Breast epithelium (tissue), 3 donors: ENCODE measurements at regions not wholly inside any gene's neighbourhood (a gene's known extent, or its start where the extent isn't known, plus 50 kb on each side); places are given as distances from the start of the nearest gene placed in this dataset.

Source experiments
- CTCF ChIP-seq, 3 donors: fragments of 450-650 bp; IDR thresholded peaks; one replicate each; pipeline ENCODE4 v1.5.1; 2016 to 2017; ENCODE audit warnings: antibody characterized with exemption in 3 of 3, mild to moderate bottlenecking in 3 of 3, moderate library complexity in 3 of 3
- POLR2A ChIP-seq: fragments of 450-650 bp; IDR thresholded peaks from one replicate; pipeline ENCODE4 v1.6.1; 2016; ENCODE audit warnings: antibody characterized with exemption, mild to moderate bottlenecking, moderate library complexity
- POLR2AphosphoS5 ChIP-seq, 3 donors: sonication (generic); formaldehyde crosslinking; IDR thresholded peaks; one replicate each; pipeline ENCODE4 v1.6.1; 2017; ENCODE audit warnings: antibody characterized with exemption in 3 of 3

- no peak for TF ChIP-seq CTCF (IDR thresholded peaks at IDR 0.05)
- TF ChIP-seq POLR2AphosphoS5 (IDR thresholded peaks at IDR 0.05): no peak
- no peak for TF ChIP-seq POLR2A
Observed at GRCh38 chr10:92750791-92751533, 61.2 kb downstream of the HHEX start.
